Endodermal cell (in vitro differentiated cells): ENCODE measurements at regions not wholly inside any gene's neighbourhood (a gene's known extent, or its start where the extent isn't known, plus 50 kb on each side); places are given as distances from the start of the nearest gene placed in this dataset.
"Not testable (repeated sequence)": the region's sequence is repeated elsewhere in the genome, so short reads cannot be mapped to it uniquely, and the experiment has no call there.

ENCODE experiments used
- DNase-seq: peaks from one replicate; pipeline ENCODE4 v3.0.0-alpha.2; 2017
- H3K27ac ChIP-seq: 2 replicates; pipeline ENCODE4 v1.5.1; 2013; ENCODE audit warnings: mild to moderate bottlenecking, low read depth, low read length, moderate library complexity
- H3K27me3 ChIP-seq: 2 replicates; pipeline ENCODE4 v1.6.1; 2013; ENCODE audit warnings: mild to moderate bottlenecking, low read length, moderate library complexity; ENCODE audit not compliant: insufficient read depth, control insufficient read depth, poor library complexity, severe bottlenecking
- H3K36me3 ChIP-seq: 2 replicates; pipeline ENCODE4 v1.7.0; 2013; ENCODE audit warnings: mild to moderate bottlenecking, low read length, moderate library complexity; ENCODE audit not compliant: control insufficient read depth, insufficient read depth
- H3K4me1 ChIP-seq: one replicate; pipeline ENCODE4 v1.7.0; 2013; ENCODE audit warnings: low read length; ENCODE audit not compliant: control insufficient read depth, insufficient read depth
- H3K4me3 ChIP-seq: 2 replicates; pipeline ENCODE4 v1.5.1; 2013; ENCODE audit warnings: mild to moderate bottlenecking, low read length, moderate library complexity
- H3K9ac ChIP-seq: 2 replicates; pipeline ENCODE4 v1.6.1; 2013; ENCODE audit warnings: mild to moderate bottlenecking, low read length, moderate library complexity; ENCODE audit not compliant: poor library complexity, severe bottlenecking; ENCODE audit errors: extremely low read depth
- H3K9me3 ChIP-seq: 2 replicates; pipeline ENCODE4 v1.6.1; 2013; ENCODE audit warnings: mild to moderate bottlenecking, low read length, moderate library complexity; ENCODE audit not compliant: control insufficient read depth
- H3K27ac Mint-ChIP-seq: 2 replicates; pipeline ENCODE4 v1.8.0; 2020; ENCODE audit warnings: mixed read lengths
- H3K27me3 Mint-ChIP-seq: 2 replicates; pipeline ENCODE4 v1.8.0; 2021; ENCODE audit warnings: mild to moderate bottlenecking, mixed read lengths; ENCODE audit not compliant: insufficient read depth
- H3K36me3 Mint-ChIP-seq: 2 replicates; pipeline ENCODE4 v1.8.0; 2020; ENCODE audit warnings: low read depth, mixed read lengths
- H3K4me1 Mint-ChIP-seq: 2 replicates; pipeline ENCODE4 v1.8.0; 2020; ENCODE audit warnings: mixed read lengths
- H3K4me3 Mint-ChIP-seq: 2 replicates; pipeline ENCODE4 v1.8.0; 2020; ENCODE audit warnings: mild to moderate bottlenecking, moderate library complexity, mixed read lengths
- H3K9me3 Mint-ChIP-seq: 2 replicates; pipeline ENCODE4 v1.8.0; 2020; ENCODE audit warnings: mild to moderate bottlenecking, mixed read lengths
- WGBS, 2 experiments: methylation state at CpG; one replicate each; pipeline versions ENCODE4 v1.1.5 to v1.1.7; 2013; ENCODE audit warnings: missing lambda C conversion rate in 2 of 2, mixed read lengths in 1 of 2; ENCODE audit not compliant: insufficient coverage in 1 of 2, insufficient read length in 1 of 2; 5-methylcytosine and 5-hydroxymethylcytosine counted together
- TF ChIP-seq, protein P1 (sequence below): fragments of 200-600 bp; sonication (generic); conservative IDR thresholded peaks from 2 replicates; pipeline ENCODE4 v1.5.0; 2021; ENCODE audit warnings: antibody characterized with exemption, mild to moderate bottlenecking

DNA sequence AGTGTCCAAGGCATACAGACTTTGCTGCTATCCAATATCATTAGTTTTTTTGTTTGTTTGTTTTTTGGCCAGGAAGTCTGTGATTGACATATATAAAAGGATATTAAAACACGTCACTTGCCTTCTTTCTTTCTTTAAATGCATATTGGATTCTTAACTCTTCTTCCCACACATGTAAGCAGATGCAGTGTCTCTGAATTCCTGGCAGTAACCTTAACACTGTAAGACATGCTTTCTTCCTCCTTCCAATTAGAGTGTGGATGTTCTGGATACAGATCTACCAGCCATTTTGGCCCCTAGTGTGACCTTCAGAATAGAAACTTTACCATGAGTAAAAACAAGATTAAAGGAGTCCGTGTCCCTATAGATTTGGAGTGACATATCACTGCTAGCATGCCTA is 967.4 kb upstream of the PRR20A start:
- Histone ChIP-seq H3K4me3 (no peak overlapping the region), H3K36me3 (no peaks in the 10 kb centered on the region), H3K9me3 (no peaks in the 10 kb centered on the region), H3K27me3 (no peaks in the 10 kb centered on the region), H3K4me1 (no peaks in the 10 kb centered on the region), H3K27ac (no peak overlapping the region), H3K9ac (no peak overlapping the region)
- no peak overlapping the region for H3K4me3 Mint-ChIP-seq
- no peaks in the 10 kb centered on the region for H3K9me3 Mint-ChIP-seq
- 91 to 100% methylated on average over 1 to 2 of the region's 2 CpGs for WGBS, 2 experiments
- DNase-seq: no peak
- no peak overlapping the region for H3K27ac Mint-ChIP-seq
- TF ChIP-seq, protein P1, sequence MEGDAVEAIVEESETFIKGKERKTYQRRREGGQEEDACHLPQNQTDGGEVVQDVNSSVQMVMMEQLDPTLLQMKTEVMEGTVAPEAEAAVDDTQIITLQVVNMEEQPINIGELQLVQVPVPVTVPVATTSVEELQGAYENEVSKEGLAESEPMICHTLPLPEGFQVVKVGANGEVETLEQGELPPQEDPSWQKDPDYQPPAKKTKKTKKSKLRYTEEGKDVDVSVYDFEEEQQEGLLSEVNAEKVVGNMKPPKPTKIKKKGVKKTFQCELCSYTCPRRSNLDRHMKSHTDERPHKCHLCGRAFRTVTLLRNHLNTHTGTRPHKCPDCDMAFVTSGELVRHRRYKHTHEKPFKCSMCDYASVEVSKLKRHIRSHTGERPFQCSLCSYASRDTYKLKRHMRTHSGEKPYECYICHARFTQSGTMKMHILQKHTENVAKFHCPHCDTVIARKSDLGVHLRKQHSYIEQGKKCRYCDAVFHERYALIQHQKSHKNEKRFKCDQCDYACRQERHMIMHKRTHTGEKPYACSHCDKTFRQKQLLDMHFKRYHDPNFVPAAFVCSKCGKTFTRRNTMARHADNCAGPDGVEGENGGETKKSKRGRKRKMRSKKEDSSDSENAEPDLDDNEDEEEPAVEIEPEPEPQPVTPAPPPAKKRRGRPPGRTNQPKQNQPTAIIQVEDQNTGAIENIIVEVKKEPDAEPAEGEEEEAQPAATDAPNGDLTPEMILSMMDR: no peak
- no peaks in the 10 kb centered on the region for H3K27me3 Mint-ChIP-seq
- no peaks in the 10 kb centered on the region for H3K36me3 Mint-ChIP-seq
- H3K4me1 Mint-ChIP-seq: no peaks in the 10 kb centered on the region

- no peaks in the 10 kb centered on the region for H3K36me3 ChIP-seq
- H3K9me3 ChIP-seq: peaks cover 17% of the 10 kb centered on the region
- H3K27me3 ChIP-seq: no peaks in the 10 kb centered on the region
- DNase-seq: peak; percentile 56
- H3K27ac ChIP-seq: no peak overlapping the region
- H3K9me3 Mint-ChIP-seq: peaks cover 11% of the 10 kb centered on the region
- H3K4me3 Mint-ChIP-seq: no peak overlapping the region
- H3K4me1 Mint-ChIP-seq: peaks cover 10% of the 10 kb centered on the region
- H3K9ac ChIP-seq: no peak overlapping the region
- peaks cover 4% of the 10 kb centered on the region for H3K4me1 ChIP-seq
- no peak overlapping the region for H3K4me3 ChIP-seq
- H3K27me3 Mint-ChIP-seq: no peaks in the 10 kb centered on the region
- H3K27ac Mint-ChIP-seq: no peak overlapping the region
- 74 to 82% methylated on average over 2 to 3 of the region's 3 CpGs for WGBS, 2 experiments
- peaks cover under 1% of the 10 kb centered on the region for H3K36me3 Mint-ChIP-seq
- TF ChIP-seq, protein P1: peak; percentile 21
Observed at GRCh38 chr13:56182598-56182997, 958.1 kb upstream of the PRR20A start.

DNA sequence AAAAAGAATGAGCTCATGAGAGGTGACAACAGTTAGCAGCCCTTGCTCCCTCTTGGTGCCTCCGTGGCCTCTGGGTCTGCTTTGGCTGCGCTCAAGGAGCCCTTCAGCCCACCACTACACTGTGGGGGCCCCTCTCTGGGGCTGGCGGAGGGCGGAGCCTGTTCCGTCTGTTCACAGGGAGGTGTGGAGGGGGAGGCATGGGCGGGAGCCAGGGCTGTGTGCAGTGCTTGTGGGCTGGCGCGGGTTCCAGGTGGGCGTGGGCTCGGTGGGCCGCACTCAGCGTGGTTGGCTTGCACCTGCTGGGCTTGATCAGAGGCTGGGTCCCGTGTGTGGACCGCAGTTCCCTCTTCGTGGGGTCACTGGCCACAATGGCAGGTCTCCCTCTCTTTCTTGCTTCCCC is 953.4 kb upstream of the PRR20A start:
- Mint-ChIP-seq H3K36me3 (peaks cover 3% of the 10 kb centered on the region), H3K27me3 (no peaks in the 10 kb centered on the region), H3K4me3 (no peak overlapping the region), H3K4me1 (peaks cover 7% of the 10 kb centered on the region), H3K27ac (no peak overlapping the region), H3K9me3 (peaks cover 10% of the 10 kb centered on the region)
- H3K27ac ChIP-seq: no peak overlapping the region
- no peaks in the 10 kb centered on the region for H3K36me3 ChIP-seq
- no peaks in the 10 kb centered on the region for H3K27me3 ChIP-seq
- peaks cover 7% of the 10 kb centered on the region for H3K9me3 ChIP-seq
- DNase-seq: no peak
- no peaks in the 10 kb centered on the region for H3K4me1 ChIP-seq
- no peak overlapping the region for H3K9ac ChIP-seq
- 92 to 100% methylated on average over 6 to 15 of the region's 15 CpGs for WGBS, 2 experiments
- TF ChIP-seq, protein P1: no peak
- H3K4me3 ChIP-seq: no peak overlapping the region

GRCh38 chr13:56188582-56188981 is 952.1 kb upstream of the PRR20A start:
- not testable (repeated sequence) for H3K27me3 Mint-ChIP-seq, H3K36me3 ChIP-seq, H3K27ac Mint-ChIP-seq, H3K27me3 ChIP-seq, H3K4me3 Mint-ChIP-seq, H3K27ac ChIP-seq, DNase-seq, H3K4me1 ChIP-seq, H3K9me3 ChIP-seq, H3K36me3 Mint-ChIP-seq, H3K4me1 Mint-ChIP-seq, H3K4me3 ChIP-seq, H3K9ac ChIP-seq
- peaks cover 10% of the 10 kb centered on the region for H3K9me3 Mint-ChIP-seq
- WGBS, 2 experiments: 84 to 96% methylated on average over 5 to 6 of the region's 6 CpGs
